ENCODE measurements at regions not wholly inside any gene's neighbourhood (a gene's known extent, or its start where the extent isn't known, plus 50 kb on each side); places are given as distances from the start of the nearest gene placed in this dataset.
A peak's percentile ranks its signal among the peaks of the same experiment; 100 is the strongest.

DNA sequence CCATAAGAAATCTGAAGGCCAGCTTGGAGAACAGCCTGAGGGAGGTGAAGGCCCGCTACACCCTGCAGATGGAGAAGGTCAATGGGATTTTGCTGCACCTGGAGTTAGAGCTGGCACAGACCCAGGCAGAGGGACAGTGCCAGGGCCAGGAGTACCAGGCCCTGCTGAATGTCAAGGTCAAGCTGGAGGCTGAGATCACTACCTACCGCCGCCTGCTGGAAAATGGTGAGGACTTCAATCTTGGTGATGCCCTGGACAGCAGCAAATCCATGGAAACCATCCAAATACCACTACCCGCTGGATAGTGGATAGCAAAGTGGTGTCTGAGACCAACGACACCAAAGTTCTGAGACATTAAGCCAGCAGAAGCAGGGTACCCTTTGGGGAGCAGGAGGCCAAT is 100.5 kb upstream of the MAN2A1 start:
- Histone ChIP-seq H3K9ac (no peak overlapping the region), H3K27ac (no peak overlapping the region)
- 66 to 70% methylated on average over 5 of the region's 5 CpGs for WGBS, 2 experiments (ENCODE audit: low coverage in 1 of 2, low lambda C conversion rate in 2 of 2, missing lambda C conversion rate in 2 of 2)

GRCh38 chr5:109588281-109589035 is 101.3 kb upstream of the MAN2A1 start:
- no peak for DNase-seq
- Histone ChIP-seq H3K4me3 (no peak overlapping the region), H3K36me3 (ENCODE audit: low read depth) (no peaks in the 10 kb centered on the region), H3K9ac (no peak overlapping the region), H3F3A (ENCODE audit: insufficient read depth) (0 out of 2 replicates have a peak, but pooled peaks cover 5% of the 10 kb centered on the region), H3K9me2 (ENCODE audit: insufficient read depth) (no peaks in the 10 kb centered on the region), H4K20me1 (ENCODE audit: insufficient read depth) (no peaks in the 10 kb centered on the region), H3K9me3 (ENCODE audit: low read depth) (no peaks in the 10 kb centered on the region), H3K27me3 (replicated peaks; ENCODE audit: insufficient read depth) (peaks cover 13% of the 10 kb centered on the region; the same call in 1 of the 2 replicates), H3K4me1 (ENCODE audit: insufficient read depth) (no peaks in the 10 kb centered on the region; the same call in 1 of the 2 replicates), H3K27ac (no peak overlapping the region), H2AFZ (no peak overlapping the region), H3K4me2 (ENCODE audit: unreplicated experiment) (no peak overlapping the region), H3K79me2 (ENCODE audit: insufficient read depth) (no peaks in the 10 kb centered on the region)
- in situ Hi-C loops (cut with MboI) = no loop called here
- 70 to 72% methylated on average over 25 of the region's 25 CpGs for WGBS, 2 experiments (ENCODE audit: low coverage in 1 of 2, low lambda C conversion rate in 2 of 2, missing lambda C conversion rate in 2 of 2)
- TF ChIP-seq EZH2 (IDR thresholded peaks at IDR 0.05; ENCODE audit: insufficient read depth, poor library complexity, severe bottlenecking) = no peak
- TF ChIP-seq EZH2phosphoT487 (IDR thresholded peaks at IDR 0.05; ENCODE audit: insufficient read depth, low read depth) = no peak

More for the DNA sequence above, 100.5 kb upstream of the MAN2A1 start:
- no peaks in the 10 kb centered on the region for H3K36me3 ChIP-seq (ENCODE audit: low read depth)
- H3F3A ChIP-seq (ENCODE audit: insufficient read depth) = 0 out of 2 replicates have a peak, but pooled peaks cover 5% of the 10 kb centered on the region
- no peak overlapping the region for H3K4me3 ChIP-seq
- H3K27me3 ChIP-seq (replicated peaks; ENCODE audit: insufficient read depth) = peaks cover 15% of the 10 kb centered on the region; the same call in 1 of the 2 replicates
- H2AFZ ChIP-seq = no peak overlapping the region
- H4K20me1 ChIP-seq (ENCODE audit: insufficient read depth) = no peaks in the 10 kb centered on the region
- in situ Hi-C loops (cut with MboI) = no loop called here
- H3K4me2 ChIP-seq (ENCODE audit: unreplicated experiment) = no peak overlapping the region
- no peak for DNase-seq
- TF ChIP-seq EZH2 (IDR thresholded peaks at IDR 0.05; ENCODE audit: insufficient read depth, poor library complexity, severe bottlenecking) (no peak), EZH2phosphoT487 (IDR thresholded peaks at IDR 0.05; ENCODE audit: insufficient read depth, low read depth) (no peak)
- no peaks in the 10 kb centered on the region for H3K9me3 ChIP-seq (ENCODE audit: low read depth)
- H3K79me2 ChIP-seq (ENCODE audit: insufficient read depth) = no peaks in the 10 kb centered on the region
- no peaks in the 10 kb centered on the region for H3K9me2 ChIP-seq (ENCODE audit: insufficient read depth)
- H3K4me1 ChIP-seq (ENCODE audit: insufficient read depth) = no peaks in the 10 kb centered on the region; the same call in 1 of the 2 replicates

DNA sequence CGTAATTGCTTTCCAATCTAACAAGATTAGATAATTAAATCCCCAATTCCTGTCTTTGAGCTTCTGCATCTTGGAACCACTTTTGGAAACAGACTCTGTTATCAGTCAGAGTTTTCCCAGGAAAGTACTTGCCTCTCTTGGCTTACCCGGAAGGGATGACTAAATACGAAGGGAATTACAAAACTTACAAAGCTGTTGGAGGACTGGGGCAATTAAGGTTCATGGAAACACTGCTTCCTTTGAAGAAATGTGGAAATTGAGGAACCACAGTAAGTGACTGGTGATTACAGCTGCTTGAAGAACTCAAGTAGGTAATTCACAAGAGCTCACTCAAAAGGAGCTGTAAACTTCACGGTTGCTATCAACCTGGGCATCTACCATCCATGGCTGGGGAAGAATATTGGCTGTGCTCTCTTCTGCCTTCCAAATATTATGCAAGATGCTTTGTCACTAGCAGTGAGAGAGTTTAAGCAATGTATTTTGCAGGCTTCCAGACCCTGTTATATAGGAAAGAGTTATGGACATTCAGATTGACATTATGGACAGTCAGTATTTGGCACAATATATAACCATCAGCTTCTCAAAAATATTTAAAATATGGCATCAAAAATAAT is 104.6 kb upstream of the MAN2A1 start:
- Histone ChIP-seq H3K4me1 (ENCODE audit: insufficient read depth) (no peaks in the 10 kb centered on the region; the same call in 1 of the 2 replicates), H3K79me2 (ENCODE audit: insufficient read depth) (no peaks in the 10 kb centered on the region), H3K27ac (no peak overlapping the region), H3K4me3 (no peak overlapping the region), H3K9ac (no peak overlapping the region), H3K27me3 (replicated peaks; ENCODE audit: insufficient read depth) (peaks cover 13% of the 10 kb centered on the region; the same call in 1 of the 2 replicates), H3K4me2 (ENCODE audit: unreplicated experiment) (no peak overlapping the region), H3K9me2 (ENCODE audit: insufficient read depth) (no peaks in the 10 kb centered on the region), H2AFZ (no peak overlapping the region), H3K36me3 (ENCODE audit: low read depth) (no peaks in the 10 kb centered on the region), H3F3A (ENCODE audit: insufficient read depth) (0 out of 2 replicates have a peak, but pooled peaks cover 5% of the 10 kb centered on the region), H4K20me1 (ENCODE audit: insufficient read depth) (no peaks in the 10 kb centered on the region), H3K9me3 (ENCODE audit: low read depth) (no peaks in the 10 kb centered on the region)
- 18 to 30% methylated on average over 4 of the region's 4 CpGs for WGBS, 2 experiments (ENCODE audit: low coverage in 1 of 2, low lambda C conversion rate in 2 of 2, missing lambda C conversion rate in 2 of 2)
- in situ Hi-C loops (cut with MboI) = no loop called here
- peak; percentile 56 for DNase-seq
- TF ChIP-seq EZH2 (IDR thresholded peaks at IDR 0.05; ENCODE audit: insufficient read depth, poor library complexity, severe bottlenecking) = no peak
- TF ChIP-seq EZH2phosphoT487 (IDR thresholded peaks at IDR 0.05; ENCODE audit: insufficient read depth, low read depth) = no peak

DNA sequence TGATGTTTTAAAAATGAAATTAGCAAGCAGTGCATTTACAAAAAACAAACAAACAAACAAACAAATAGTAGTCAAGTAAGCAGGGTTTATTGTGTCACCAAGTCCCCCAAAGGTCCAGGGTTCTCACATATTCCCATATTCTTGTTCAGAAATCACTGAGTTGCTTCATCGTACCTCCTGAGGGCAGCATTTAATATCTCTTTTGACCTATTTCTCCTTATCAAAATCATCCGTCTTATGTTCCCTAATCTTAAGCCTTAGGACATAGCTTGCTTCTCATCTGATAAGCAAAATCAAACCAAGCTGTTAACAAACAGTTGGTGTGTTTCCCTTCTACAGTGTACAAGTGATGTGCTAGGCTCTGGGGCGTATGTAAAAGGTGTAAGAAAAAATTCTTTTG is 109.5 kb upstream of the MAN2A1 start:
- H3K9ac ChIP-seq = no peak overlapping the region
- in situ Hi-C loops (cut with MboI) = no loop called here
- 43 to 58% methylated on average over 3 of the region's 3 CpGs for WGBS, 2 experiments (ENCODE audit: low coverage in 1 of 2, low lambda C conversion rate in 2 of 2, missing lambda C conversion rate in 2 of 2)
- H3K9me3 ChIP-seq (ENCODE audit: low read depth) = no peaks in the 10 kb centered on the region
- no peaks in the 10 kb centered on the region; the same call in 1 of the 2 replicates for H3K4me1 ChIP-seq (ENCODE audit: insufficient read depth)
- H3K27ac ChIP-seq = no peak overlapping the region
- TF ChIP-seq EZH2 (IDR thresholded peaks at IDR 0.05; ENCODE audit: insufficient read depth, poor library complexity, severe bottlenecking) (no peak), EZH2phosphoT487 (IDR thresholded peaks at IDR 0.05; ENCODE audit: insufficient read depth, low read depth) (no peak)
- no peaks in the 10 kb centered on the region for H3K79me2 ChIP-seq (ENCODE audit: insufficient read depth)
- no peaks in the 10 kb centered on the region for H4K20me1 ChIP-seq (ENCODE audit: insufficient read depth)
- no peak overlapping the region for H3K4me3 ChIP-seq
- H3K4me2 ChIP-seq (ENCODE audit: unreplicated experiment) = no peak overlapping the region
- no peak for DNase-seq
- no peak overlapping the region for H2AFZ ChIP-seq
- H3K27me3 ChIP-seq (replicated peaks; ENCODE audit: insufficient read depth) = peaks cover 12% of the 10 kb centered on the region; the same call in 1 of the 2 replicates
- H3K9me2 ChIP-seq (ENCODE audit: insufficient read depth) = no peaks in the 10 kb centered on the region
- 0 out of 2 replicates have a peak, but pooled peaks cover 2% of the 10 kb centered on the region for H3F3A ChIP-seq (ENCODE audit: insufficient read depth)
- H3K36me3 ChIP-seq (ENCODE audit: low read depth) = no peaks in the 10 kb centered on the region
